Right lobe of liver (tissue), 6 donors: ENCODE measurements at regions not wholly inside any gene's neighbourhood (a gene's known extent, or its start where the extent isn't known, plus 50 kb on each side); places are given as distances from the start of the nearest gene placed in this dataset.

ENCODE experiments used
- ATAC-seq, 4 donors: fragments of 200-7000 bp; cut with Tn5 transposase; one replicate each; pipeline ENCODE4 v1.9.1; 2020; ENCODE audit warnings: mild to moderate bottlenecking in 4 of 4, moderate library complexity in 4 of 4
- DNase-seq, 3 donors: peaks; one replicate each; pipeline ENCODE4 v3.0.0-alpha.2; 2020
- H3K27ac ChIP-seq, 3 donors: fragments of 200-600 bp; one replicate each; pipeline ENCODE4 v1.8.0; 2022
- H3K27me3 ChIP-seq, 2 donors: fragments of 200-600 bp; one replicate each; pipeline ENCODE4 v1.8.0; 2022
- H3K36me3 ChIP-seq, 4 donors: fragments of 200-600 bp; sonication (generic) in 1 of 4; one replicate each; pipeline versions ENCODE4 v1.5.1 to v1.8.0; 2017 to 2022; ENCODE audit warnings: control low read depth in 1 of 4
- H3K4me1 ChIP-seq, 4 donors: fragments of 200-600 bp; sonication (generic) in 1 of 4; one replicate each; pipeline versions ENCODE4 v1.5.1 to v1.8.0; 2017 to 2022; ENCODE audit warnings: control low read depth in 1 of 4
- H3K4me3 ChIP-seq, 3 donors: fragments of 200-600 bp; one replicate each; pipeline ENCODE4 v1.8.0; 2022
- H3K9me3 ChIP-seq, 4 donors: fragments of 200-600 bp; sonication (generic) in 1 of 4; one replicate each; pipeline versions ENCODE4 v1.5.1 to v1.8.0; 2017 to 2022; ENCODE audit warnings: control low read depth in 1 of 4
- POLR2A ChIP-seq: fragments of 450-650 bp; IDR thresholded peaks from one replicate; pipeline ENCODE4 v1.6.1; 2017; ENCODE audit warnings: antibody characterized with exemption, mild to moderate bottlenecking
- WGBS: methylation state at CpG from one replicate; pipeline ENCODE4 v1.1.6; 2018; ENCODE audit warnings: low coverage, low lambda C conversion rate; ENCODE audit not compliant: insufficient coverage; ENCODE audit errors: missing lambda C conversion rate; 5-methylcytosine and 5-hydroxymethylcytosine counted together
- intact Hi-C, 2 donors: fragments of 100-400 bp; cut with DNase I; formaldehyde crosslinking; loops; one replicate each; pipeline versions ENCODE4 v1.11.2 to v1.14.1; 2022
- TF ChIP-seq, protein P1 (sequence below), 4 donors: fragments of 200-600 bp in 3 of 4; fragments of 450-650 bp in 1 of 4; IDR thresholded peaks; one replicate each; pipeline versions ENCODE4 v1.5.1 to v1.8.0; 2016 to 2022; ENCODE audit warnings: antibody characterized with exemption in 4 of 4, mild to moderate bottlenecking in 2 of 4
- donor health status: DM: no; HTN: yes; CAD: no.
- donor health status: DM: no; HTN: no; CAD: no.
- donor health status: DM: no; HTN: no; CAD: no.
- donor health status: DM: no; HTN: yes; CAD: no.
- donor health status: DM: no; HTN: yes; CAD: no.

DNA sequence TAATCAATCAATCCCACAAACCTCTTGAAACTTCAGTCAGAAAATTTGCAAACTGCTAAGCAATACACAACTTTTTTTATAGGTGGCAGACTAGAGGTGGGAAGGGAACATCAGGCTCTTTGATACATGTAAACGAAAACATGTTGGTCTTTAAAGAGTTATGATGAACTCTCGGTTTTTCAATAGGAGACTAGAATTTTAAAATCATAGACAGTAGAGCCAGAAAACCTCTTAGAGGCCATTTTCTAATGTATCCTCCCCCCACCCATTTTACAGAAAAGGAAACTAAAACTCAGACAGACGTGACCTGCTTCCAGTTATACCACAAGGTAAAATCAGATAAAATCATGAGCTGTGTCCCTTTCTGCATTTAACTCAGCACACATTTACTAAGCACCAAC is 179.1 kb upstream of the LPP start:
- Histone ChIP-seq H3K9me3 (no peaks in the 10 kb centered on the region), H3K36me3 (no peaks in the 10 kb centered on the region), H3K27ac (peak overlapping the region in 1 of 3 donors; percentile 5), H3K27me3 (no peaks in the 10 kb centered on the region), H3K4me1 (peaks cover 0 to 6% (median 2%) of the 10 kb centered on the region in 4 donors), H3K4me3 (peak overlapping the region in 1 of 3 donors; percentile 27)
- no peak for DNase-seq
- 11% methylated on average over 3 of the region's 3 CpGs for WGBS
- ATAC-seq: peak; percentile 73 to 83 (median 78)
- intact Hi-C loops: no loop called here
- no peak for TF ChIP-seq POLR2A
- TF ChIP-seq, protein P1, sequence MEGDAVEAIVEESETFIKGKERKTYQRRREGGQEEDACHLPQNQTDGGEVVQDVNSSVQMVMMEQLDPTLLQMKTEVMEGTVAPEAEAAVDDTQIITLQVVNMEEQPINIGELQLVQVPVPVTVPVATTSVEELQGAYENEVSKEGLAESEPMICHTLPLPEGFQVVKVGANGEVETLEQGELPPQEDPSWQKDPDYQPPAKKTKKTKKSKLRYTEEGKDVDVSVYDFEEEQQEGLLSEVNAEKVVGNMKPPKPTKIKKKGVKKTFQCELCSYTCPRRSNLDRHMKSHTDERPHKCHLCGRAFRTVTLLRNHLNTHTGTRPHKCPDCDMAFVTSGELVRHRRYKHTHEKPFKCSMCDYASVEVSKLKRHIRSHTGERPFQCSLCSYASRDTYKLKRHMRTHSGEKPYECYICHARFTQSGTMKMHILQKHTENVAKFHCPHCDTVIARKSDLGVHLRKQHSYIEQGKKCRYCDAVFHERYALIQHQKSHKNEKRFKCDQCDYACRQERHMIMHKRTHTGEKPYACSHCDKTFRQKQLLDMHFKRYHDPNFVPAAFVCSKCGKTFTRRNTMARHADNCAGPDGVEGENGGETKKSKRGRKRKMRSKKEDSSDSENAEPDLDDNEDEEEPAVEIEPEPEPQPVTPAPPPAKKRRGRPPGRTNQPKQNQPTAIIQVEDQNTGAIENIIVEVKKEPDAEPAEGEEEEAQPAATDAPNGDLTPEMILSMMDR (IDR thresholded peaks at IDR 0.05): peak; percentile 40 to 50 (median 46)

DNA sequence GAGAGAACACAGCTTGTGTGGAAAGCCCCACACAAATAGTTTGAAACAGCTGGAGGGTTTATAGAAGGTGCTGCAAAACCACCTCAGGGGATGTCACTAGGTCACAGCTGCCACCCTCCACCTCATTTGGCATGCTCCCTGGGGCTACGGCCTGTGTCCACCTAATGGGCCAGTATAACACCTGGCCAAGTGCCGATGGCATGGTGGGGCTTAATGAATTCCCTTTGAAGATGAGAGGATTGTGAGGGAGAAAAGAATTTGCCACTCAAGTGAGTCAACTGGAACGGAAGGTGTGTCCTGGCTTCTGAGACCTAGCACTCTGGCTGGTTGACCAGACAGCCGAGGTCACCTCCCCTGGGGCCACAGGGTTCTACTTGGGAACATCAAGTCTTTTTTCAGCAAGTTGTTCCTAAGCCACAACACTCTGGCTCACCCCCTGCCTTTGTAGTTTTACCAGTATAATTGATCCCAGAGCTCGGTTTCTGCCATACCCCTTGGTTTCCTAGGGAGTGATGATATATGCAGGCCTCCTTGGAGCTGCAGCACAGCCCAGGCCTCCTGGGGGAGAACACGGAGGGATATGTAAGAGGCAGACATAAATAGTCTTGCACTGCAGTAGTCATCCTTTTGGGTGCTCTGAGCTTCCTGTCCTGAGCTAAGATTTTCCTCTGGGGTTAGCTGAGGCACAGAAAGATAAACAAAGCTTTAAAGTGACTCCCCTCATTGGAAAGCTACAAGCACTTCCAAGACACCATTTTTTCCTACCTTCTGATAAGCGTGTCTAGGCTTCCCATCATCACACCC is 178.2 kb upstream of the LPP start:
- Histone ChIP-seq H3K27ac (no peak overlapping the region), H3K4me1 (peaks cover 0 to 6% (median 2%) of the 10 kb centered on the region in 4 donors)
- DNase-seq: no peak

DNA sequence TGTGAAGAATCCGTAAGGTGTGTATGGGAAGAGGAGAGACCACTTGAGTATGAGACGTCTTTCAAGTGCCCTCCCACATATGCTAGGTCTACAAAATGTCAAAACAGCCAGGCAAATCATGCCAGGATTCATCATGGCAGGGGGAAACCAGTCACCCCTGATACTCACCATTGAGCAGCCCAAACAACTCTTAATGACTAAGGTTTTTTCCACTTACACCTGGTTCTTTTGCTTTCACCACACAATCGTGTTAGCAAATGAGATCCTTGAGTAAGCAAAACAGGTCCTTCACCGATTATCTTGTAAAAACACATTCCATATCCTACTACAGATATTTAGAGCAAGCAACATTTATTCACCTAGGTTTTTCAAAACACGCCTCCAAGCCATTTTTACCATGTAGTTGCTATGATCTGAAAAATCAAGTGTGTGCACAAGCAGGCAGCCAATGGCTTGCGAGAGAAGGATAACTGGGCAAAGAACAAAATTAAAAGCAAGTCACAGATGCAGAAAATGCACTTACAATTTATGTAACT is 177.5 kb upstream of the LPP start:
- H3K27ac ChIP-seq: no peak overlapping the region
- TF ChIP-seq, protein P1 (IDR thresholded peaks at IDR 0.05): no peak
- TF ChIP-seq POLR2A: no peak
- DNase-seq (no peak), ATAC-seq (no peak)
- H3K4me3 ChIP-seq: no peak overlapping the region
- H3K4me1 ChIP-seq: peaks cover 0 to 6% (median 2%) of the 10 kb centered on the region in 4 donors
- H3K36me3 ChIP-seq: no peaks in the 10 kb centered on the region
- intact Hi-C loops: no loop called here
- no peaks in the 10 kb centered on the region for H3K27me3 ChIP-seq
- no peaks in the 10 kb centered on the region for H3K9me3 ChIP-seq
- WGBS: 91% methylated on average over 6 of the region's 6 CpGs

More for the DNA sequence above, 178.2 kb upstream of the LPP start:
- intact Hi-C loops: no loop called here
- peak in 2 of 4 donors; percentile 10 to 16 for ATAC-seq
- no peaks in the 10 kb centered on the region for H3K27me3 ChIP-seq
- 86% methylated on average over 1 of the region's 7 CpGs for WGBS
- H3K4me3 ChIP-seq: no peak overlapping the region
- no peaks in the 10 kb centered on the region for H3K9me3 ChIP-seq
- no peaks in the 10 kb centered on the region for H3K36me3 ChIP-seq
- TF ChIP-seq, protein P1 (IDR thresholded peaks at IDR 0.05): no peak
- TF ChIP-seq POLR2A: no peak

DNA sequence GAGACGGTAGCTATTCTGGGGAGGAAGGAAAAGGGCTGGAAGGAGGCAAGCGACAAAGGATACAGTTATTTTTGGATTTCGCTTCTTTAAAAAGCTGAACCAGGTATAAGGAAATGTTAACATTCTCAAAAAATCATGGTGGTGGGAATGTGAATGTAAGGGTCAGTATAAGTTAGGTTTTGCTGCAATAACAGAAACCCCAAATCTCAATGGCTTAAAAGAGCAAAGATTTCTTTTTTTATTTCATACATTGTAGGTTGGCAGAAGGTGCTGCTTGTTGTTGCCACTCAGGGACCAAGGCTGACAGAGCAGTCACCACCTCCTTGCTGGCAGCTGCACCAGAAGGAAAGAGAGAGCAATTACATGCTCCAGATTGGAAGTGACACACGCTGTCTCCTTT is 176.3 kb upstream of the LPP start:
- 88% methylated on average over 3 of the region's 4 CpGs for WGBS
- Histone ChIP-seq H3K4me1 (peaks cover 0 to 6% (median 2%) of the 10 kb centered on the region in 4 donors), H3K4me3 (no peak overlapping the region), H3K9me3 (no peaks in the 10 kb centered on the region), H3K27me3 (no peaks in the 10 kb centered on the region), H3K27ac (no peak overlapping the region), H3K36me3 (no peaks in the 10 kb centered on the region)
- ATAC-seq: no peak
- intact Hi-C loops: no loop called here
- TF ChIP-seq, protein P1 (IDR thresholded peaks at IDR 0.05): no peak
- TF ChIP-seq POLR2A: no peak
- no peak for DNase-seq
